ENCODE measurements at regions not wholly inside any gene's neighbourhood (a gene's known extent, or its start where the extent isn't known, plus 50 kb on each side); places are given as distances from the start of the nearest gene placed in this dataset.

DNA sequence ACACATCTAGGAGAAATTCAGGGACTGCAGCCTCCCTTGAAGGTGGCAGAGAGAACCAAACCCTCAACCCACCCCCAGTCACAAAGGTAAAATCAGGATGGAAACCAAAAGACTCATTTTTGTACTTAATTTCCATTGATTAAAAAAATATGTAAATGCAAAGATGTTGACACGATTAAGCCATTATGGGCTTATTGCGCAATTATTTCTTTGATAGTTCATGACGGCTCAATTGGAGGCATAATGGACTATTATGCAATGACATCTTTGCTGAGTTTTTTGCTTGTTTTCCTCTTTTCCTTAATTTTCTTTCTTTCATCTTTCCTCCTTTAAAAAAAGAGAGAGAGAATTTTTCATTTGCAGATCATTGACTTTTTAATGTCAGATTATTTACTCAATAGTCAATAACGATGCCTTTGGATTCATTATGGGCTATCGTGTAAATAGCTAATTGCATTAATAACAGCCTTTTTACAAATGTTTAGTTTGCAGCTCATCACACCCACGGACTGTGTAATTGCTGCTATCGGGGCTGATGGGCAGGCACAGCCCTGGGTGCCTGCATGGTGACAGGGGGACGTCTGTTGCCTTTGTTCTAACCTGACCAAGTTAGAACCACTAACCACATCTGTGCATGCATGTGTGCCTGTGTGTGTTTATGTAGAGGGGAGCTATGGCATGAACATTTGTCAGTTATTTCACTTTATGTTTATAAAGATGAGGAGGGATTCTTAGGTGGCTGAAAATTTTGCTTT, 482.4 kb upstream of the TSHZ3 start:
- H2AFZ ChIP-seq (ENCODE audit: low read length) = no peak overlapping the region
- intact Hi-C loops (cut with micrococcal nuclease; ENCODE audit: unreplicated experiment) (no loop called here), in situ Hi-C loops (cut with HindIII; ENCODE audit: extremely low pct_ligation_motif_present, low pct_unique_long_range_greater_than_20kb) (no loop called here)
- H3K4me1 ChIP-seq (ENCODE audit: insufficient read depth, low read length) = no peaks in the 10 kb centered on the region
- 14% methylated on average over 8 of the region's 8 CpGs for WGBS (ENCODE audit: low lambda C conversion rate)
- no peak overlapping the region for H3K9ac ChIP-seq (ENCODE audit: insufficient read depth, low read depth, low read length)
- no peak for DNase-seq (ENCODE audit: low spot score)
- ChIA-PET CTCF (ENCODE audit: low intra/inter-chr PET ratio, low total read pairs) (no interaction called here), POLR2A (no interaction called here)
- H3K4me3 ChIP-seq (replicated peaks in 1 of 3; ENCODE audit: insufficient read depth in 1 of 3, low read depth in 2 of 3, low read length in 3 of 3) = no peak overlapping the region
- no peaks in the 10 kb centered on the region for H3K27me3 ChIP-seq (ENCODE audit: control insufficient read depth in 1 of 2, insufficient read depth in 2 of 2, low read length in 2 of 2)
- no peak overlapping the region for H3K4me2 ChIP-seq (ENCODE audit: low read depth, low read length)
- H3K27ac ChIP-seq (ENCODE audit: extremely low read length, insufficient read depth, low read length) = no peak overlapping the region
- ATAC-seq = no peak
- H3K36me3 ChIP-seq (replicated peaks in 1 of 2; ENCODE audit: control insufficient read depth in 1 of 2, insufficient read depth in 2 of 2, low read length in 2 of 2) = no peaks in the 10 kb centered on the region
- BruUV-seq (replicated peaks) = no TSS peak
- no peaks in the 10 kb centered on the region for H3K79me2 ChIP-seq (ENCODE audit: insufficient read depth, low read length)
- FAIRE-seq = no peak
- TF ChIP-seq ZNF772 (CRISPR knock-in tag; IDR thresholded peaks at IDR 0.05) (no peak), TCF12 (IDR thresholded peaks at IDR 0.05) (no peak), TCF12 (CRISPR knock-in tag; IDR thresholded peaks at IDR 0.05) (no peak), CEBPB (IDR thresholded peaks at IDR 0.05; ENCODE audit: borderline replicate concordance, low read depth, low read length) (peak; percentile 91)
- H4K20me1 ChIP-seq (ENCODE audit: insufficient read depth, low read length) = no peaks in the 10 kb centered on the region
- peaks cover 97% of the 10 kb centered on the region for H3K9me3 ChIP-seq (ENCODE audit: low read length)

- Histone ChIP-seq H3K27me3 (ENCODE audit: control insufficient read depth in 1 of 2, insufficient read depth in 2 of 2, low read length in 2 of 2) (no peaks in the 10 kb centered on the region), H3K4me3 (replicated peaks in 1 of 3; ENCODE audit: insufficient read depth in 1 of 3, low read depth in 2 of 3, low read length in 3 of 3) (no peak overlapping the region), H3K9ac (ENCODE audit: insufficient read depth, low read depth, low read length) (no peak overlapping the region), H3K9me3 (ENCODE audit: low read length) (peaks cover 99% of the 10 kb centered on the region), H3K36me3 (replicated peaks in 1 of 2; ENCODE audit: control insufficient read depth in 1 of 2, insufficient read depth in 2 of 2, low read length in 2 of 2) (no peaks in the 10 kb centered on the region), H3K79me2 (ENCODE audit: insufficient read depth, low read length) (no peaks in the 10 kb centered on the region), H3K4me1 (ENCODE audit: insufficient read depth, low read length) (no peaks in the 10 kb centered on the region), H3K27ac (ENCODE audit: extremely low read length, insufficient read depth, low read length) (no peak overlapping the region), H4K20me1 (ENCODE audit: insufficient read depth, low read length) (no peaks in the 10 kb centered on the region), H2AFZ (ENCODE audit: low read length) (no peak overlapping the region), H3K4me2 (ENCODE audit: low read depth, low read length) (no peak overlapping the region)
- no peak for ATAC-seq
- intact Hi-C loops (cut with micrococcal nuclease; ENCODE audit: unreplicated experiment) (no loop called here), in situ Hi-C loops (cut with HindIII; ENCODE audit: extremely low pct_ligation_motif_present, low pct_unique_long_range_greater_than_20kb) (no loop called here)
- POLR2A ChIA-PET = no interaction called here
- no TSS peak for BruUV-seq (replicated peaks)
- DNase-seq (ENCODE audit: low spot score) = no peak
- WGBS (ENCODE audit: low lambda C conversion rate) = 42% methylated on average over 5 of the region's 5 CpGs
- FAIRE-seq = no peak
- CTCF ChIA-PET (ENCODE audit: low intra/inter-chr PET ratio, low total read pairs) = no interaction called here
- TF ChIP-seq SMARCE1 (IDR thresholded peaks at IDR 0.05; ENCODE audit: borderline replicate concordance) (no peak), GPN1 (CRISPR knock-in tag; IDR thresholded peaks at IDR 0.05; ENCODE audit: borderline replicate concordance) (no peak), ZNF713 (CRISPR knock-in tag; IDR thresholded peaks at IDR 0.05) (no peak), HBP1 (CRISPR knock-in tag; IDR thresholded peaks at IDR 0.05; ENCODE audit: low read depth) (no peak), ZNF784 (CRISPR knock-in tag; IDR thresholded peaks at IDR 0.05; ENCODE audit: borderline replicate concordance) (no peak), TBP (CRISPR knock-in tag; IDR thresholded peaks at IDR 0.05) (no peak), ZFAT (CRISPR knock-in tag; conservative IDR thresholded peaks at IDR 0.05) (no peak), MAFK (conservative IDR thresholded peaks at IDR 0.05 in 1 of 2, IDR thresholded peaks at IDR 0.05 in 1 of 2; ENCODE audit: low read length in 2 of 2) (no peak), STAT5B (CRISPR knock-in tag; IDR thresholded peaks at IDR 0.05) (no peak), FOXP1 (IDR thresholded peaks at IDR 0.05) (no peak), FOXP1 (CRISPR knock-in tag; IDR thresholded peaks at IDR 0.05) (no peak)
- TF ChIP-seq, protein P1, sequence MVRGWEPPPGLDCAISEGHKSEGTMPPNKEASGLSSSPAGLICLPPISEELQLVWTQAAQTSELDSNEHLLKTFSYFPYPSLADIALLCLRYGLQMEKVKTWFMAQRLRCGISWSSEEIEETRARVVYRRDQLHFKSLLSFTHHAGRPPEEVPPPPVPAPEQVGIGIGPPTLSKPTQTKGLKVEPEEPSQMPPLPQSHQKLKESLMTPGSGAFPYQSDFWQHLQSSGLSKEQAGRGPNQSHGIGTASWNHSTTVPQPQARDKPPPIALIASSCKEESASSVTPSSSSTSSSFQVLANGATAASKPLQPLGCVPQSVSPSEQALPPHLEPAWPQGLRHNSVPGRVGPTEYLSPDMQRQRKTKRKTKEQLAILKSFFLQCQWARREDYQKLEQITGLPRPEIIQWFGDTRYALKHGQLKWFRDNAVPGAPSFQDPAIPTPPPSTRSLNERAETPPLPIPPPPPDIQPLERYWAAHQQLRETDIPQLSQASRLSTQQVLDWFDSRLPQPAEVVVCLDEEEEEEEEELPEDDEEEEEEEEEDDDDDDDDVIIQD (CRISPR knock-in tag; IDR thresholded peaks at IDR 0.05; ENCODE audit: low read depth) = no peak
- TF ChIP-seq, protein P2, sequence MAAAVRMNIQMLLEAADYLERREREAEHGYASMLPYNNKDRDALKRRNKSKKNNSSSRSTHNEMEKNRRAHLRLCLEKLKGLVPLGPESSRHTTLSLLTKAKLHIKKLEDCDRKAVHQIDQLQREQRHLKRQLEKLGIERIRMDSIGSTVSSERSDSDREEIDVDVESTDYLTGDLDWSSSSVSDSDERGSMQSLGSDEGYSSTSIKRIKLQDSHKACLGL (CRISPR knock-in tag; IDR thresholded peaks at IDR 0.05) = no peak
Measured at GRCh38 chr19:31832176-31832548, 482.9 kb upstream of the TSHZ3 start.

Measured in HepG2 (cell line).